Activated naive CD8-positive, alpha-beta T cell treated with anti-CD3 and anti-CD28 coated beads, Interleukin-2, amount 50 U/mL, for 24 hours (primary cell): ENCODE measurements at regions not wholly inside any gene's neighbourhood (a gene's known extent, or its start where the extent isn't known, plus 50 kb on each side); places are given as distances from the start of the nearest gene placed in this dataset.

Experiments used
- ATAC-seq: fragments of 150-1000 bp; cut with Tn5 transposase; one replicate; pipeline ENCODE4 v1.10.0; 2021
- DNase-seq: peaks from one replicate; pipeline ENCODE4 v3.0.0; 2021
- H3K27ac Mint-ChIP-seq: one replicate; pipeline ENCODE4 v1.8.0; 2021; ENCODE audit warnings: mild to moderate bottlenecking, mixed read lengths
- H3K27me3 Mint-ChIP-seq: one replicate; pipeline ENCODE4 v1.8.0; 2021; ENCODE audit warnings: mixed read lengths
- H3K36me3 Mint-ChIP-seq: one replicate; pipeline ENCODE4 v1.8.0; 2021; ENCODE audit warnings: low read depth, mixed read lengths
- H3K4me1 Mint-ChIP-seq: one replicate; pipeline ENCODE4 v1.8.0; 2021; ENCODE audit warnings: mixed read lengths
- H3K4me3 Mint-ChIP-seq: one replicate; pipeline ENCODE4 v1.8.0; 2021; ENCODE audit warnings: mild to moderate bottlenecking, moderate library complexity, mixed read lengths
- H3K9me3 Mint-ChIP-seq: one replicate; pipeline ENCODE4 v1.8.0; 2021; ENCODE audit warnings: mixed read lengths

DNA sequence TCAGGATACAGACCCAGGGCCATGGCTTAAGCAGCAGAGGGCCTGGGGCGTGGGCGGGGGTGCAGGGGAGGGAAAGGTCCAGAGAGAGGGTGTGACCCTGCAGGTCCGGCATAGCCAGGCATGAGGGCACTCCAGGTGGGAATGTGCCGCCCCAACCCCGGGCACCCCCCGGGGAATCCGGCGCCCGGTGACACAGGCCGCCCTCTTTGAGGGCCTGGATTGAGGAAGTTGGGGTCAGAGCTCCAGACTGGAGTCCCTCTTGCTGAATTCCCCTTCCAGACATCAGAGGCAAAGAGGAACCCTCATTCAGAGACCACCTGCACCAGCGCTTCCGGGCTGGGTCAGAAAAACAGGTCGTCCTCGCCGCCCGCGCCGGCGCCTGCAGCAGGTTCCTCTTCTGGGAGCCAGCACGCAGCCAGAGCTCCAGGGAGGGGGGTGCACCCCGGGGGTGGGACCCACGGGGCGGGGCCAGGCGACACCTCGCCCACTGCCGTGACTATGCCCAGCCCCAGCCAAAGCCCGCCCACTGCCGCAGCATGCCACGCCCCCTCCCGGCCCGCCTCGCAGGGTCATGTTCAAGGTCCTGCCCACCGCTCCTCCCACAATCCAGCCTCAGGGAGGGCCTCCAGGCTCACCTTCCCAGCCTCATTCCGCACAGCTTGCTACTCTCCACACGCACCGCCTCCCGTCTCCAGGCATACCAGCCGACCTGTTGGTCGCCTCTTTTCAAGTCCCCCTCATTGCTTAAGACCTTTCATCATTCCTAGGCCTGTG is 98.3 kb upstream of the ID2 start:
- H3K27ac Mint-ChIP-seq: peak overlapping the region; percentile 74
- peak; percentile 29 for ATAC-seq
- peaks cover 89% of the 10 kb centered on the region for H3K4me1 Mint-ChIP-seq
- H3K36me3 Mint-ChIP-seq: no peaks in the 10 kb centered on the region
- no peaks in the 10 kb centered on the region for H3K9me3 Mint-ChIP-seq
- H3K4me3 Mint-ChIP-seq: peak overlapping the region; percentile 58
- DNase-seq: peak; percentile 96
- H3K27me3 Mint-ChIP-seq: peaks cover 5% of the 10 kb centered on the region

DNA sequence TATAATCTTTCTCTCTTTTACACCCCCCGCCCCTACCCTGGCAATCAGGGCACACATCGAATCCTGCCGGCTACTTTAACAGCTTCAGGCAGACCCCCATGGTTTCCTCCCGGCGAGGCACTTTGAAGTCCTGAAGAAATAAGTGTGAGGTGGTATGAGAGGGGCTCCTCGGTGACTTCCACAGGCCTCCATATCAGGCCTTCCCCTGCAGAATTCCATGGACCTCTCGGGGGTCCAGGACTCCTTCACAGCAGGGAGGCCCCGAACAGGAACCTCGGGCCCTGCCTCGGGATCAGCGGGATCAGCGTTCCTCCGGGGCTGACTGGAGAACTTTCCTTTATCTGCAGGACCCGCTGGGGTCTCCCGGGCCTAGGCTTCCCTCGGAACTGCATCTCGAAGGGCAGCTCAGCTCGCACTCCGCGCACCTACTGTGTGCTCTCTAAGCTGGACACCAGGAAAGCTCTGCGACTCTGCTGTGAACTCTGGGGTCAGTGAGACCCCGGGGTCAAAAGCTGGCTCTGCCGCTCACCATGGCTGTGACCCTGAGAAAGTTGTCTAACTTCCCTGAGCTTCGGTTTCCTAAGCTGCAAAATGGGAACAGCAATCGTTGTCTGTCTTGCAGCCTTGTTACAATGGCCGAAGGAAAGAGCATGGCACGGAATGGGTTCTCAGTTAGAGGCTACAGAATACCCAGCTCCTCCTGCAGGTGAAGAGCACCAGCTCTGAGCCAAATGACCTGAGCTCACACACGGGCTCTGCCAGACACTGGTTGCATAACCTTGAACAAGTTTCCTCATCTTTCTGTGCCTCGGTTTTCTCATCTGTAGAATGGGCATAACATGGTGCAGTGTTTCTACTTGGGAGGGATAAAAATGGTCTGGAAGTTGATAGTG is 97.4 kb upstream of the ID2 start:
- Mint-ChIP-seq H3K36me3 (no peaks in the 10 kb centered on the region), H3K4me1 (peaks cover 87% of the 10 kb centered on the region), H3K27ac (peak overlapping the region; percentile 74), H3K4me3 (peak overlapping the region; percentile 58), H3K27me3 (peaks cover 9% of the 10 kb centered on the region), H3K9me3 (no peaks in the 10 kb centered on the region)
- no peak for DNase-seq
- ATAC-seq: no peak

DNA sequence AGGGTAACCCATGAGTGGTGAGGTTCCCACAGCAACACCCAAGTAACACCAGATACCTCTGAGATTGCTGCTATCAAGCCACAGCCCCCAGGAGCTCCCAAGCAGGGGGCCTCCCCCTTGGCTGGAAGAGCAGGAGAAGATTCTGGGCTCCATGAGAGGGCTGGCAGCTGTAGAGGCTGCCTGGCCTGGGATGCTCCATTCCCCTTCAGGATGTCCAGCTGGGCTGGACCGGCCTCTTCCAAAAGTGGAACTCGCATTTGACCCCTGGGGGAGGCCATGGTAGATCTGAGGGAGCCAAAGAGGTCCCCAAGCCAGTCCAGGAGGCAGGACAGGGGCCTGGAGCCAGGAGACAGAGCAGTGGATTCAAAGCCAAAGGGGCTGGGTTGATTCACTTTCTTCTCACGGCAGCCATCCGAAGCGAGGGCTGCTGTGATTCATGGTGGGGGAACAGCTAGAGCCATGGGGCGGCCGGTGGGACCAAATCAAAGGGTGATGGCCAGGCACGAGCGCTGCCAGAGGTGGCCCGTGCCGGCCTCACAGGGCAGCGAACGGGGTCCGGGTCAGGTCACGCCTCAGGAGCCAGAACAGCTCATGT is 95.3 kb upstream of the ID2 start:
- H3K27ac Mint-ChIP-seq: peak overlapping the region; percentile 66
- ATAC-seq: peak; percentile 76
- H3K4me3 Mint-ChIP-seq: no peak overlapping the region
- H3K36me3 Mint-ChIP-seq: no peaks in the 10 kb centered on the region
- no peaks in the 10 kb centered on the region for H3K9me3 Mint-ChIP-seq
- peaks cover 11% of the 10 kb centered on the region for H3K27me3 Mint-ChIP-seq
- peak; percentile 60 for DNase-seq
- H3K4me1 Mint-ChIP-seq: peaks cover 67% of the 10 kb centered on the region

DNA sequence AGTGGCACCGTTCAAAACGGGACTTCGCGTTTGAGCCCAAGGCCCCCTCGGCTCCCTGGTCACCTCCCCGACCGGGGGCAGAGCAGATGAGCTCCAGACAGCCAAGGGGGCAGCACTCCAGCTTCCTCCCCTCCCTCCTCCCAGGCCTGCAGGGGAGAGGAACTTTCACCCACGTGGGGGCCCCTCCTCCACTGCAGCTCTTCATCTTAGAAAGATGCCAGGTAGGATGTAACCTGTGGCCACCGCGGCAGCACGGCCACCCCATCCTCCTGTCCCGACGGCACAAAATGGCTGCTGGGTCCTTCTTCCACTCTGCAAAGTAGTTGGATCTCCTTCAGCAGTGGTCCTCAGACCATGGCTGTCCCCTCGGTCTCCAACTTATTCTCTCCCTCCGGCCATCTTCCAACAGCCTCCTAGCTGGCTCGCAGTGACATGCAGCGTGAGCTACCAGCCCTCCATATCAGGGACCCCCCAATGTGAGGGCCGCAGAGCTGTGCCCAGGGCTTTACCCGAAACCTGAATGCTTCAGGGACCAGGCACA is 94.5 kb upstream of the ID2 start:
- H3K4me1 Mint-ChIP-seq: peaks cover 60% of the 10 kb centered on the region
- no peak for ATAC-seq
- DNase-seq: no peak
- no peaks in the 10 kb centered on the region for H3K36me3 Mint-ChIP-seq
- peaks cover 13% of the 10 kb centered on the region for H3K27me3 Mint-ChIP-seq
- H3K9me3 Mint-ChIP-seq: no peaks in the 10 kb centered on the region
- H3K27ac Mint-ChIP-seq: peak overlapping the region; percentile 66
- no peak overlapping the region for H3K4me3 Mint-ChIP-seq

DNA sequence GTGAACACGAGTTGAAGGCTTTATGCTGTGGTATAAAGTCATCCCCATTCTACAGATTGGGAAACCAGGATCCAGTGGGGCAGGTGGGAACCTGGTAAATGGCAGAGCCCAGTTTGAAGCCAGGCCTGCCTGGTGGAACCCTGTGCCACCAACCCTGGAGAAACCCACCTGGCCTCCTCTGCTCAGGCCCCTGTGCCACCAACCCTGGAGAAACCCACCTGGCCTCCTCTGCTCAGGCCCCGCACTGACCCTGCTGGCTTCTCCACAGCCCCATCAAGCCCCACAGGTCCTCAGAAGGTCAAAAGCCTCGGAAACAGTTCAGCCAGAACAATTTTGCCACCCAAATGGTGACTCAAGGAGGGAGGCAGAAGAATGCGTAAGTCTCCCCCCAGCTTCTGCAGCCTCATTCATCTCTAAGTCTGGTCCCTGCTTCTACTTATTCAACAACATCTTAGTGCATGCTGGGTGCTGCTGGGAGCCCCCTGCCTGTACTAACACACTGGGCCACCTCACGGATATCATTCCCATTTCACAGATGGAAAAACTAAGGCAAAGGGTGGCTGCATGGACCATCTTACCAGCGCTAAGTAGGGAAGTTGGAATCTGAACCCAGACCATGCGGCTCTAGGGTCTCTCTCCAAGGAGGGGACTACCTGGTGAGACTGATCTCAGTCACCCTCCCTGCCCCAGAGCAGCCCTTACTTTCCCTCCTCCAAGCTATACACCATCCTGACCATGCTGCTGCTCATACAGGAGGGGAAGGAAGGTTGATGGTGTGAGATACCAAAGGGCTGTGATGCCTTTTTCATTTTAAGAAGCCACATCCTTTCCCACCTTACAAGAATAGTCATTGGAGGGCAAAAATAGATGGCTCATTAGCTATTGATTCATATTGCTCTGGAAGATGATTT is 93.7 kb upstream of the ID2 start:
- Mint-ChIP-seq H3K4me3 (no peak overlapping the region), H3K9me3 (no peaks in the 10 kb centered on the region), H3K27me3 (peaks cover 15% of the 10 kb centered on the region), H3K27ac (peak overlapping the region; percentile 29), H3K4me1 (peaks cover 51% of the 10 kb centered on the region), H3K36me3 (no peaks in the 10 kb centered on the region)
- DNase-seq (no peak), ATAC-seq (peak; percentile 35)

DNA sequence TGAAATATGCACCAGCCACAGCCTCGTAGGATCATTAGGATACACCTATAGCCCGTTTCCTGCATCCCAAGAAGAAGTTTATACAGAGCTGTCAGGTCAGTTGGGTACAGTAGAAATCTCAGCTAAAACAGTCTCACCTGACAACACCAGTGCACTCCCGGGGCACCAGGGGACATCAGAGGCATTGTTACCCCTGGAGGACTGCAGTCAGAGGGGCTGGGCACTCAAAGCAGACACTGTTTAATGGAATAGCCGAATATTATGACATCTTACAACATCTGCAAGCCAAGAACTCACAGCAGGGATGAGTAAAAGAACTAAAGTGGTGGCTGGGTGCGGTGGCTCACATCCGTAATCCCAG is 93.0 kb upstream of the ID2 start:
- DNase-seq (no peak), ATAC-seq (no peak)
- Mint-ChIP-seq H3K4me1 (peaks cover 49% of the 10 kb centered on the region), H3K4me3 (no peak overlapping the region), H3K27ac (no peak overlapping the region), H3K27me3 (peaks cover 15% of the 10 kb centered on the region), H3K9me3 (no peaks in the 10 kb centered on the region), H3K36me3 (no peaks in the 10 kb centered on the region)

DNA sequence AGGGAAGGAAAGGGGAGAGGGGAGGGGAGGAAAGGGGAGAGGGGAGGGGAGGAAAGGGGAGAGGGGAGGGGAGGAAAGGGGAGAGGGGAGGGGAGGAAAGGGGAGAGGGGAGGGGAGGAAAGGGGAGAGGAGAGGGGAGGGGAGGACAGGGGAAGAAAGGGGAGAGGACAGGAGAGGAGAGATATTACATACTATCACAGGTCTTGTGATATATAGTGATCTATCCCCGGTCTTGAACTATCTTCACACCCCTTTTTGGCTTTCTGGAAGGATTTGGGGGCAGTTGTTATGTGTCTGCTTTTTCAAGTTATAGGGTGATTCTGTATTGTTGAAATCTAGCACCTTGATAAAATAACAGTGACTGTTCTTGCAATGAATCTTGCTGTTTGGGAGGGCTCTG is 92.1 kb upstream of the ID2 start:
- H3K27ac Mint-ChIP-seq: no peak overlapping the region
- DNase-seq (no peak), ATAC-seq (no peak)
- H3K9me3 Mint-ChIP-seq: no peaks in the 10 kb centered on the region
- no peak overlapping the region for H3K4me3 Mint-ChIP-seq
- H3K4me1 Mint-ChIP-seq: peaks cover 43% of the 10 kb centered on the region
- H3K36me3 Mint-ChIP-seq: no peaks in the 10 kb centered on the region
- peaks cover 15% of the 10 kb centered on the region for H3K27me3 Mint-ChIP-seq

DNA sequence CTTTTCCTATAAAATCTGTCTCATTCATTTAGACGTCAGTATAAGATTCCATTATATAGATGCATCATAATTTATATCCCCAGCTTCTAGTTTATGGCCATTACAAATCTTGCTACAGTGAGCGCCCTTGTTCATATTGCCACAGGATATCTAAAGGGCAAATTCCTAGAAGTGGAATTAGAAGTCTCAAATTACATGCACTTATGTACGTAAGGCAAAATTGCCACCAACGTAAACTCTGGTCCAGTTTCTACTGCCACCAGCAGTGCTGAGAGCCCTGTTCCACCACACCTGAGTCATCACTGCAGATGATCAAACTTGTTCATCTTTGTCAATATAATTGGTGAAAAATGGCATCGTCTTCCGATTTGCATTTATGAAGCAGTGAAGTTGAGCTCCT is 90.9 kb upstream of the ID2 start:
- H3K4me3 Mint-ChIP-seq: no peak overlapping the region
- ATAC-seq (no peak), DNase-seq (no peak)
- H3K27ac Mint-ChIP-seq: no peak overlapping the region
- no peaks in the 10 kb centered on the region for H3K9me3 Mint-ChIP-seq
- H3K36me3 Mint-ChIP-seq: no peaks in the 10 kb centered on the region
- H3K27me3 Mint-ChIP-seq: peaks cover 15% of the 10 kb centered on the region
- peaks cover 36% of the 10 kb centered on the region for H3K4me1 Mint-ChIP-seq

DNA sequence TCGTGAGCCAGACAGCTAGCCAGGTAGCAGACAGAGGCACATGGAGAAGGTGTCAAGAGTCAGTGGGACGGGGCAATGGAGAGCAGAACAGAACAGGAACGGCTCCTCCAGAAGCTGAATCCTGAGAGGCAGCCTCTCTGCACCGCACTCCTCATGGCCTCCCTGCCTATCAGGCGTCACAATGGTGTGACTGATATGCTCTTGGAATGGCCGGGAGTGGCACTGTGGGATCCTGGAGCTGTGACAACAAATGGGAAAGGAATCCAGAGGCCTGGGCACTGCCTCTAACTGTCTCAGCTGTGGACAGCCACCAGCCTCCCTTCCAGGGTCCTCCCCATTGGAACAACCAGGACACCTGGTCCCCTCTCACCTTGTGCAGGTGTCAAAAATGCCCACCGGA is 89.1 kb upstream of the ID2 start:
- no peaks in the 10 kb centered on the region for H3K9me3 Mint-ChIP-seq
- H3K27me3 Mint-ChIP-seq: peaks cover 10% of the 10 kb centered on the region
- H3K4me3 Mint-ChIP-seq: no peak overlapping the region
- no peak for ATAC-seq
- DNase-seq: no peak
- H3K27ac Mint-ChIP-seq: no peak overlapping the region
- peaks cover 18% of the 10 kb centered on the region for H3K4me1 Mint-ChIP-seq
- H3K36me3 Mint-ChIP-seq: no peaks in the 10 kb centered on the region

DNA sequence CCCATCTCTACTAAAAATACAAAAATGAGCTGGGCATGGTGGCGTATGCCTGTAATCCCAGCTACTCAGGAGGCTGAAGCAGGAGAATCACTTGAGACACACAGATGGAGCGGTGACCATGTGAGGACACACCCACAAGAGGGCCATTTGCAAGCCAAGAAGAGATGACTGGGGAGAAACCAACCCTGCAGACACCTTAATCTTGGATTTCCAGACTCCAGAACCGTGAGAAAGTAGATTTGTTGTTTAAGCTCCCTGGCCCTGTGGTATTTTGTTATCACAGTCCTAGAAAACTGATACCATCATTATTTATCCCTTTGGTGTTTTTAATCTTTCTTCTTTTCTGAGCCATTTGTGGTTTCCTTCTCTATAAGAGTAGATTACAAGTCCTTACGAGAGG is 88.6 kb upstream of the ID2 start:
- no peaks in the 10 kb centered on the region for H3K36me3 Mint-ChIP-seq
- DNase-seq (no peak), ATAC-seq (no peak)
- peaks cover 10% of the 10 kb centered on the region for H3K27me3 Mint-ChIP-seq
- peaks cover 13% of the 10 kb centered on the region for H3K4me1 Mint-ChIP-seq
- no peak overlapping the region for H3K27ac Mint-ChIP-seq
- H3K9me3 Mint-ChIP-seq: no peaks in the 10 kb centered on the region
- no peak overlapping the region for H3K4me3 Mint-ChIP-seq

DNA sequence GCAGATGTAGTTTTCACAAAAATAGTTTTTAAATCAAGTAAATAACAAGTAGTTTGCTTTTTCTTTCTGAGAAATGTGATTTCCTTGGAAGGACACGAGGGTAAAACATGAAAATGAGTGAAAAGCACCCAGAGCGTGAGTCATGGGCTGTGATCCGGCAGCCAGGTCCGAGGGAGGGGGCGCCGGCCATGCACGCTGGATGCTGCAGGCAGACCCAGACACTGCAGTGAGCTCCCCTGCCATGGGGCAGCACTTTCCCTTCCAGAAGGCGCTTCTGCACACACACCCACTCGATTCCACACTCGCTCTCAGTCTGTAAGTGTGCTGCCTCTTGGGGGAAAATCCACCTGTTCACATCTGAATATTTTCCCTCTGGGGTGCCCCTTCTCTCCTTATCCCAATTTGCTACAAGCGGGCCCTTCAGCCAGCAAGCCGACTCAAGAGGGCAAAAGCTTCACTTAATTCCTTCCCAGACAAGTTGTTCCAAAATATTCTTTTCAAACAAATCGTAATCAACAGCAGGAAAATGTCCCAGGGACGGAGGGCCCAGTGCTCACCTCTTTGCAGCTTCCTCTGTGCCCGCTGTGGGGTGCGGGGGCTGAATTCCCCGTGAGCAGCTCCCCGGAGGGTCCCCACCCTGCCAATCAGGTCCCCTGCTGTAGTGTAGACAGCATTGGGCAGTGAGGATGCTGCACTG is 87.0 kb upstream of the ID2 start:
- Mint-ChIP-seq H3K9me3 (no peaks in the 10 kb centered on the region), H3K27ac (no peak overlapping the region), H3K4me1 (peaks cover 5% of the 10 kb centered on the region), H3K27me3 (peaks cover 6% of the 10 kb centered on the region), H3K4me3 (no peak overlapping the region), H3K36me3 (no peaks in the 10 kb centered on the region)
- DNase-seq (no peak), ATAC-seq (peak; percentile 33)

DNA sequence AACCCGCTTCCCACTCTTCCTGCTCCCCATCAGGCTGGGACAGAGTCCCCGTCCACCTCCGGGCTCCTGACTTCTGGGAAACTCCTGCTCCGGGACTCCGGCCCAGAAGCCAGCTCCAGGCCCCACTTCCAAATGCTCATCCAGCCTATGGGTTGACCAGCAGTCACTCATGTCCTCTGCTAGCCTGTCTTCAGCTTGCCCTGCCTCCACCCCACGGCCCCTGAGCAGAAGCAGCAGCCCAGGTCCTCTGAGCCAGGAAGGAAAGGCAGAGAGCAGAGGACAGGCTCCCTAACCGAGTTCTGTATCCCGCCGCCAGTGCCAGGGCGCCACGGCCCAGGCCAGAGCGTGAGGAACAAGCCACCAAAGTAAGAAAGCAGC is 86.4 kb upstream of the ID2 start:
- peaks cover 5% of the 10 kb centered on the region for H3K4me1 Mint-ChIP-seq
- ATAC-seq (no peak), DNase-seq (no peak)
- no peak overlapping the region for H3K4me3 Mint-ChIP-seq
- no peaks in the 10 kb centered on the region for H3K9me3 Mint-ChIP-seq
- peaks cover 6% of the 10 kb centered on the region for H3K27me3 Mint-ChIP-seq
- no peak overlapping the region for H3K27ac Mint-ChIP-seq
- no peaks in the 10 kb centered on the region for H3K36me3 Mint-ChIP-seq

DNA sequence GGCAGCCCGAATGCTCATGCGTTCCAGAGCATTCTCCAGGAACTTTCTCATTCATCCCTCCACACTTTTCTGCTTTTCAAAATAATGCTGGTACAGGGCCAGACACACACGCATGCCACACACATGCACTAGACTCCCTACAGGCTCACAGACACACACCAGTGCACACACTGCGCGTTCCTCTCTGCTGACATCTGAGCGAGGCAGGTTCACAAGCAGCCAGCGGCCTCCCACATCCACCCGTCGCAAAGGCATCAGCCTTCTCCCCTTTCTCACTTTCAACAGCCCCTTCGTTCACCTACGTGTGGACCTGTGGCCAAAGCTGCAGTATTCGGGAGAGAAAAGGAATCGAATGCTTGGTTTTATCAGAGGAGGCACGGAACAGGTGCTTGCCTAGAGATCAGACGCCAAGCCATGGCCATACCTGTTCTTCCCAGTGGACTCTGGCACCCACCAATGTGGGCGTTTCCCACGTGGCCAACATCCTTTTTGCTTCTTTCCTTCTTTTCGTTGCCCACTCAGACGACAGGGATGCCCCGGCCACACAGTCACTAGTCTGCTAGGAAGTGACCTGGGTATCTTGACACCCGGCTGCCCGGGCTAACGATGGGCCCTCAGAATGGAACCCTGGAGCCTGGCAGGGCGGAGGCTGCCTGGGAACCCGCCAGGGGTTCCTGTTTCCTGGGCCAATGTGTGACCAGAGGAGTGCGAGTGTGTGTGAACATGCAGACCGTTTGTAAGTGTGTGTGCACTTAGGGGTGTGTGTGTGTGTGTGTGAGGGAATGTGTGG is 85.8 kb upstream of the ID2 start:
- DNase-seq (no peak), ATAC-seq (no peak)
- H3K9me3 Mint-ChIP-seq: no peaks in the 10 kb centered on the region
- H3K36me3 Mint-ChIP-seq: no peaks in the 10 kb centered on the region
- no peak overlapping the region for H3K4me3 Mint-ChIP-seq
- peaks cover 5% of the 10 kb centered on the region for H3K4me1 Mint-ChIP-seq
- H3K27me3 Mint-ChIP-seq: peaks cover 6% of the 10 kb centered on the region
- H3K27ac Mint-ChIP-seq: no peak overlapping the region
